Smooth muscle cell (in vitro differentiated cells): ENCODE measurements at regions not wholly inside any gene's neighbourhood (a gene's known extent, or its start where the extent isn't known, plus 50 kb on each side); places are given as distances from the start of the nearest gene placed in this dataset.

Experiments used
- DNase-seq: peaks from one replicate; lab custom pipeline; 2025; ENCODE audit not compliant: unreplicated experiment; lab: John Stamatoyannopoulos, UW
- H2AFZ ChIP-seq: fragments of 200-600 bp; sonication (generic); 2 replicates; pipeline ENCODE4 v1.6.0; 2016; ENCODE audit warnings: antibody characterized with exemption, low read depth, mild to moderate bottlenecking
- H3F3A ChIP-seq: fragments of 200-600 bp; sonication (generic); 2 replicates; pipeline ENCODE4 v1.6.0; 2017; ENCODE audit warnings: antibody characterized with exemption, low read depth
- H3K27ac ChIP-seq: fragments of 200-600 bp; sonication (generic); 2 replicates; pipeline ENCODE4 v1.5.1; 2016; ENCODE audit warnings: low read depth, mild to moderate bottlenecking
- H3K27me3 ChIP-seq: fragments of 200-600 bp; sonication (generic); 2 replicates; pipeline ENCODE4 v1.6.1; 2016; ENCODE audit warnings: low read depth, mild to moderate bottlenecking
- H3K36me3 ChIP-seq: fragments of 200-600 bp; sonication (generic); 2 replicates; pipeline ENCODE4 v1.5.1; 2016; ENCODE audit warnings: low read depth
- H3K4me1 ChIP-seq: fragments of 200-600 bp; sonication (generic); 2 replicates; pipeline ENCODE4 v1.5.1; 2016; ENCODE audit warnings: low read depth
- H3K4me2 ChIP-seq: fragments of 200-600 bp; sonication (generic); 2 replicates; pipeline ENCODE4 v1.6.0; 2016; ENCODE audit warnings: mild to moderate bottlenecking
- H3K4me3 ChIP-seq: fragments of 200-600 bp; sonication (generic); 2 replicates; pipeline ENCODE4 v1.5.1; 2016; ENCODE audit warnings: mild to moderate bottlenecking
- H3K79me2 ChIP-seq: fragments of 200-600 bp; sonication (generic); 2 replicates; pipeline ENCODE4 v1.6.0; 2016; ENCODE audit warnings: low read depth, mild to moderate bottlenecking
- H3K9ac ChIP-seq: fragments of 200-600 bp; sonication (generic); 2 replicates; pipeline ENCODE4 v1.6.0; 2016; ENCODE audit warnings: low read depth
- H3K9me3 ChIP-seq: fragments of 200-600 bp; sonication (generic); replicated peaks from 2 replicates; pipeline ENCODE4 v1.5.1; 2016; ENCODE audit warnings: low read depth
- H4K20me1 ChIP-seq: fragments of 200-600 bp; sonication (generic); 2 replicates; pipeline ENCODE4 v1.6.0; 2016; ENCODE audit warnings: low read depth
- WGBS: methylation state at CpG from one replicate; pipeline ENCODE4 v1.1.7; 2016; ENCODE audit warnings: low lambda C conversion rate; 5-methylcytosine and 5-hydroxymethylcytosine counted together
- TF ChIP-seq, protein P1 (sequence below): fragments of 200-600 bp; sonication (generic); IDR thresholded peaks from 2 replicates; pipeline ENCODE4 v1.5.1; 2017; ENCODE audit warnings: borderline replicate concordance, mild to moderate bottlenecking, antibody characterized with exemption; ENCODE audit not compliant: insufficient read depth, poor library complexity, severe bottlenecking

GRCh38 chr12:16854465-16854864 lies 248.5 kb upstream of the LMO3 start:
- Histone ChIP-seq H4K20me1 (no peaks in the 10 kb centered on the region), H3K4me3 (no peak overlapping the region), H3K4me2 (no peak overlapping the region), H3F3A (no peaks in the 10 kb centered on the region), H3K9me3 (no peaks in the 10 kb centered on the region), H3K4me1 (no peaks in the 10 kb centered on the region), H3K27ac (no peak overlapping the region), H3K79me2 (no peaks in the 10 kb centered on the region), H3K27me3 (no peaks in the 10 kb centered on the region), H2AFZ (no peak overlapping the region), H3K36me3 (no peaks in the 10 kb centered on the region), H3K9ac (no peak overlapping the region)
- 88% methylated on average over 1 of the region's 1 CpG for WGBS
- DNase-seq, result no peak
- TF ChIP-seq, protein P1, sequence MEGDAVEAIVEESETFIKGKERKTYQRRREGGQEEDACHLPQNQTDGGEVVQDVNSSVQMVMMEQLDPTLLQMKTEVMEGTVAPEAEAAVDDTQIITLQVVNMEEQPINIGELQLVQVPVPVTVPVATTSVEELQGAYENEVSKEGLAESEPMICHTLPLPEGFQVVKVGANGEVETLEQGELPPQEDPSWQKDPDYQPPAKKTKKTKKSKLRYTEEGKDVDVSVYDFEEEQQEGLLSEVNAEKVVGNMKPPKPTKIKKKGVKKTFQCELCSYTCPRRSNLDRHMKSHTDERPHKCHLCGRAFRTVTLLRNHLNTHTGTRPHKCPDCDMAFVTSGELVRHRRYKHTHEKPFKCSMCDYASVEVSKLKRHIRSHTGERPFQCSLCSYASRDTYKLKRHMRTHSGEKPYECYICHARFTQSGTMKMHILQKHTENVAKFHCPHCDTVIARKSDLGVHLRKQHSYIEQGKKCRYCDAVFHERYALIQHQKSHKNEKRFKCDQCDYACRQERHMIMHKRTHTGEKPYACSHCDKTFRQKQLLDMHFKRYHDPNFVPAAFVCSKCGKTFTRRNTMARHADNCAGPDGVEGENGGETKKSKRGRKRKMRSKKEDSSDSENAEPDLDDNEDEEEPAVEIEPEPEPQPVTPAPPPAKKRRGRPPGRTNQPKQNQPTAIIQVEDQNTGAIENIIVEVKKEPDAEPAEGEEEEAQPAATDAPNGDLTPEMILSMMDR, result no peak

DNA sequence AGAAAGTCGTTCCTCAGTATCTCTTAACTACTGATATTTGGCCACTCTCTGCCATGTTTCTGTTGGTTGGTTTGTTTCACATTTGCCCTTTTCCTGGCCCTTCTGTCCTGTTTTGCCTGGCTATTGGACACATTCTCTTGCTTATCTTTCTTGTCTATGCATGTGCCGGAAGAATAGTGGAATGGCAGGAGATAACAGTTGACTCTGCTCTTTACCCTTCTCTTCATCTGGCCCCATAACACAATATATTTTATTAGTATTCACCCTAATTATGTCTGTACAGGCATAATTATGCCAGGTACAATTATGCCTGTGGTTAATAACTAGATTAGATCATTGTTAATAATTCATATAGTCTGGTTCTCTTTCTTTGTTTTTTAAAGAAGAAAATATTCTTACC lies 243.5 kb upstream of the LMO3 start:
- Histone ChIP-seq H3K36me3 (no peaks in the 10 kb centered on the region), H4K20me1 (no peaks in the 10 kb centered on the region), H3K9ac (no peak overlapping the region), H3K27ac (no peak overlapping the region), H3K79me2 (no peaks in the 10 kb centered on the region), H3K4me1 (no peaks in the 10 kb centered on the region), H3K9me3 (no peaks in the 10 kb centered on the region), H3K27me3 (no peaks in the 10 kb centered on the region), H3F3A (no peaks in the 10 kb centered on the region), H2AFZ (no peak overlapping the region), H3K4me2 (no peak overlapping the region), H3K4me3 (no peak overlapping the region)
- TF ChIP-seq, protein P1, result no peak
- DNase-seq, result no peak
- 80% methylated on average over 2 of the region's 2 CpGs for WGBS

DNA sequence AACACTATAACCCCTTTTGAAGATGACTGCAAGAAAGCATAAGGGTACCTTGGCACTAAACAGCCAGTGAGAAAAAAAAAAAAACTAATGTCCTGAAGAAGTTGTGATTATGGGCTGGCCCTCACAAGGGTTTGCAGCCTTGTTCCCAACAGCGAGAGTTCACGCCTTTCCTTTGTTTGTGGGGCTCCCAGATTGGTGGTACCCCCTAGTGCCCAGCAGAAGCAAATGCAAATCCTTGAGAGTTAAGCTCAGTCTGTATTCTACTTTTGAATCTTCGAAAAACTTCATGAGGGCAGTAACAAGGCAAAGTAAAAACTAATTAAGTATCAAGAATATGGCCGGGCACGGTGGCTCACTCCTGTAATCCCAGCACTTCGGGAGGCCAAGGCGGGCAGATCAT lies 238.9 kb upstream of the LMO3 start:
- Histone ChIP-seq H3K79me2 (no peaks in the 10 kb centered on the region), H3K9me3 (no peaks in the 10 kb centered on the region), H3K27me3 (no peaks in the 10 kb centered on the region), H3K4me1 (no peaks in the 10 kb centered on the region), H3K4me2 (no peak overlapping the region), H3K27ac (no peak overlapping the region), H2AFZ (no peak overlapping the region), H3K4me3 (no peak overlapping the region), H3K36me3 (no peaks in the 10 kb centered on the region), H3F3A (no peaks in the 10 kb centered on the region), H3K9ac (no peak overlapping the region), H4K20me1 (no peaks in the 10 kb centered on the region)
- TF ChIP-seq, protein P1, result no peak
- no peak for DNase-seq
- WGBS, result 82% methylated on average over 7 of the region's 7 CpGs

GRCh38 chr12:16833376-16834015 lies 227.5 kb upstream of the LMO3 start:
- TF ChIP-seq, protein P1, result no peak

More at GRCh38 chr12:16833376-16834015, 227.5 kb upstream of the LMO3 start:
- Histone ChIP-seq H3K4me1 (no peaks in the 10 kb centered on the region), H3K4me3 (no peak overlapping the region), H3K9me3 (no peaks in the 10 kb centered on the region), H4K20me1 (no peaks in the 10 kb centered on the region), H3K79me2 (no peaks in the 10 kb centered on the region), H3K36me3 (no peaks in the 10 kb centered on the region), H3K4me2 (no peak overlapping the region), H2AFZ (no peak overlapping the region), H3K27me3 (no peaks in the 10 kb centered on the region), H3F3A (no peaks in the 10 kb centered on the region), H3K9ac (no peak overlapping the region), H3K27ac (no peak overlapping the region)
- WGBS, result 56% methylated on average over 2 of the region's 2 CpGs
- no peak for DNase-seq
